SK-N-MC (cell line): ENCODE measurements at regions not wholly inside any gene's neighbourhood (a gene's known extent, or its start where the extent isn't known, plus 50 kb on each side); places are given as distances from the start of the nearest gene placed in this dataset.

ENCODE experiments used
- EZH2 ChIP-seq: fragments of 200-600 bp; sonication (generic); IDR thresholded peaks from one replicate; pipeline ENCODE4 v1.6.1; 2017; ENCODE audit warnings: antibody characterized with exemption
- FOXP2 ChIP-seq: optimal IDR thresholded peaks from 2 replicates; pipeline ENCODE3; 2011; ENCODE audit warnings: mild to moderate bottlenecking, moderate library complexity; ENCODE audit not compliant: insufficient read depth; ENCODE audit errors: extremely low read length, control extremely low read depth
- POLR2AphosphoS5 ChIP-seq: IDR thresholded peaks from 2 replicates; pipeline ENCODE4 v1.6.1; 2012; ENCODE audit warnings: mild to moderate bottlenecking, low read depth, low read length, borderline replicate concordance

DNA sequence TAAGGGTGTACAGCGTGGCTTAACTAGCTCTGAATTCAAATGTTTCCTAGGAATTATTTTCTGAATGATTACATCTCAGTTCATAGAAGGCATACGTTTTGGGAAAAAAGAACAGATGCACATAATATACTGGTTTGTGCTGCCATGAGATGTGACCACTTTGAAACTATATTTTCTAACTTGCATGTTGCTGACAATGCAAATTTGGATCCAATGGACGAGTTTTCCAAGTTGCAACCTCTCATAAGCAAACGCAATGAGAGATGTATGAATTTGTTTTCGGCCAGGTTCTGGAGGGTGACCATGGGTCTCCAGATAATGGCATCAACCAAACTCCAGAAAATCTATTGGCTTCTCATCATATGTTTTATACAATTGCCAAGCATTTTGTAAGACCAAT, 1445.4 kb downstream of the AACS start:
- TF ChIP-seq POLR2AphosphoS5: no peak
- TF ChIP-seq EZH2: no peak
- TF ChIP-seq FOXP2: no peak
